SK-N-SH (cell line): ENCODE measurements at regions not wholly inside any gene's neighbourhood (a gene's known extent, or its start where the extent isn't known, plus 50 kb on each side); places are given as distances from the start of the nearest gene placed in this dataset.

Source experiments
- CTCF ChIA-PET: fragments of 300-600, 350-600 bp; formaldehyde crosslinking; extraction: SDS; loops from one replicate; lab custom pipeline; 2021; lab: Yijun Ruan, JAX
- POLR2A ChIA-PET: fragments of 350-600 bp; sonication (Branson Sonifier 250); formaldehyde crosslinking; extraction: SDS; loops from one replicate; lab custom pipeline; 2020; ENCODE audit warnings: antibody characterized with exemption, inconsistent platforms; lab: Yijun Ruan, JAX
- DNase-seq: peaks from one replicate; pipeline ENCODE4 v3.0.0; 2012
- H2AFZ ChIP-seq: fragments of 200-600 bp; sonication (generic); 2 replicates; pipeline ENCODE4 v1.8.1; 2016; ENCODE audit warnings: antibody characterized with exemption, mild to moderate bottlenecking, low read depth
- H3F3A ChIP-seq: fragments of 200-600 bp; sonication (generic); replicated peaks from 2 replicates; pipeline ENCODE3; 2016; ENCODE audit warnings: antibody characterized with exemption, mild to moderate bottlenecking; ENCODE audit not compliant: insufficient read depth
- H3K27ac ChIP-seq, 2 experiments: fragments of 200-500 bp in 1 of 2; fragments of 200-600 bp in 1 of 2; sonication (Bioruptor generic) in 1 of 2; sonication (generic), shearing (Covaris generic) in 1 of 2; 2 replicates each; pipeline versions ENCODE4 v1.5.1 to v1.6.1; 2014 to 2016; ENCODE audit warnings: low read depth in 2 of 2, inconsistent platforms in 1 of 2, low read length in 1 of 2, mild to moderate bottlenecking in 1 of 2, mixed read lengths in 1 of 2
- H3K27me3 ChIP-seq: fragments of 200-600 bp; sonication (generic), shearing (Covaris generic); 2 replicates; pipeline ENCODE4 v1.6.1; 2016; ENCODE audit warnings: mixed run types; ENCODE audit not compliant: insufficient read depth
- H3K36me3 ChIP-seq, 2 experiments: fragments of 200-500 bp in 1 of 2; fragments of 200-600 bp in 1 of 2; sonication (Bioruptor generic) in 1 of 2; sonication (generic) in 1 of 2; replicated peaks in 1 of 2; 2 replicates each; pipeline versions ENCODE3 to v1.5.1; 2014 to 2016; ENCODE audit warnings: low read length in 1 of 2, mild to moderate bottlenecking in 1 of 2; ENCODE audit not compliant: insufficient read depth in 2 of 2, control insufficient read depth in 1 of 2
- H3K4me1 ChIP-seq, 2 experiments: fragments of 200-500 bp in 1 of 2; fragments of 200-600 bp in 1 of 2; sonication (Bioruptor generic) in 1 of 2; sonication (generic), shearing (Covaris generic) in 1 of 2; 2 replicates each; pipeline versions ENCODE4 v1.5.1 to v1.6.1; 2014 to 2016; ENCODE audit warnings: low read depth in 1 of 2, low read length in 1 of 2, mixed run types in 1 of 2; ENCODE audit not compliant: insufficient read depth in 2 of 2, control insufficient read depth in 1 of 2
- H3K4me2 ChIP-seq: fragments of 200-600 bp; sonication (generic), shearing (Covaris generic); 2 replicates; pipeline ENCODE4 v1.6.1; 2017; ENCODE audit warnings: mixed run types
- H3K4me3 ChIP-seq, 2 experiments: fragments of 200-500 bp in 1 of 2; fragments of 200-600 bp in 1 of 2; sonication (Bioruptor generic) in 1 of 2; sonication (generic), shearing (Covaris generic) in 1 of 2; 2 replicates each; pipeline versions ENCODE4 v1.5.1 to v1.8.1; 2014 to 2016; ENCODE audit warnings: low read depth in 2 of 2, inconsistent platforms in 1 of 2, low read length in 1 of 2, mild to moderate bottlenecking in 1 of 2, mixed read lengths in 1 of 2, moderate library complexity in 1 of 2
- H3K79me2 ChIP-seq: fragments of 200-600 bp; sonication (generic); 2 replicates; pipeline ENCODE4 v1.8.1; 2017; ENCODE audit warnings: mild to moderate bottlenecking; ENCODE audit not compliant: insufficient read depth
- H3K9ac ChIP-seq: fragments of 200-600 bp; sonication (generic); 2 replicates; pipeline ENCODE4 v1.6.1; 2017; ENCODE audit warnings: mixed run types
- H3K9me2 ChIP-seq: fragments of 200-600 bp; sonication (generic); 2 replicates; pipeline ENCODE4 v1.6.1; 2017; ENCODE audit warnings: mixed run types
- H3K9me3 ChIP-seq: fragments of 200-600 bp; sonication (generic); 2 replicates; pipeline ENCODE4 v1.6.1; 2017; ENCODE audit warnings: mixed run types, mild to moderate bottlenecking, moderate library complexity
- H4K20me1 ChIP-seq: fragments of 200-600 bp; sonication (generic); 2 replicates; pipeline ENCODE4 v1.6.1; 2017; ENCODE audit warnings: mild to moderate bottlenecking, mixed run types; ENCODE audit not compliant: insufficient read depth
- CHD2 ChIP-seq: fragments of 150-350 bp; IDR thresholded peaks from 2 replicates; pipeline ENCODE4 v1.6.1; 2018; ENCODE audit warnings: low read length; ENCODE audit not compliant: partially characterized antibody
- CTCF ChIP-seq: fragments of 200-600 bp; sonication (generic); IDR thresholded peaks from 2 replicates; pipeline ENCODE4 v1.6.1; 2017; ENCODE audit warnings: antibody characterized with exemption, mild to moderate bottlenecking, moderate library complexity
- ELF1 ChIP-seq: IDR thresholded peaks from 2 replicates; pipeline ENCODE4 v1.4.0; 2012
- EZH2phosphoT487 ChIP-seq: fragments of 200-600 bp; sonication (generic); IDR thresholded peaks from 2 replicates; pipeline ENCODE4 v1.6.1; 2017; ENCODE audit warnings: low read depth, mixed run types, mild to moderate bottlenecking, antibody characterized with exemption, moderate library complexity, borderline replicate concordance
- FOSL2 ChIP-seq: IDR thresholded peaks from 2 replicates; pipeline ENCODE4 v1.4.0; 2012; ENCODE audit warnings: low read depth, mild to moderate bottlenecking, moderate library complexity, borderline replicate concordance
- FOXJ3 ChIP-seq: sonication (generic); formaldehyde crosslinking; IDR thresholded peaks from 2 replicates; pipeline ENCODE4 v1.5.1; 2020; ENCODE audit warnings: mild to moderate bottlenecking, missing genetic modification reagents
- IRF3 ChIP-seq: fragments of 150-350 bp; IDR thresholded peaks from 2 replicates; pipeline ENCODE4 v1.6.1; 2016; ENCODE audit warnings: mild to moderate bottlenecking, low read depth, low read length
- JUND ChIP-seq: IDR thresholded peaks from 2 replicates; pipeline ENCODE4 v1.4.0; 2012
- MXI1 ChIP-seq: IDR thresholded peaks from 2 replicates; pipeline ENCODE4 v1.6.1; 2012; ENCODE audit warnings: mild to moderate bottlenecking, low read depth, low read length, improper control_type of control experiment
- NRF1 ChIP-seq: IDR thresholded peaks from 2 replicates; pipeline ENCODE4 v1.6.1; 2012; ENCODE audit warnings: low read depth, mild to moderate bottlenecking, low read length
- PBX3 ChIP-seq: IDR thresholded peaks from 2 replicates; pipeline ENCODE4; 2012
- RAD21 ChIP-seq: IDR thresholded peaks from 2 replicates; pipeline ENCODE4 v1.6.1; 2012; ENCODE audit warnings: mild to moderate bottlenecking, low read length
- RCOR1 ChIP-seq: fragments of 150-350 bp; IDR thresholded peaks from 2 replicates; pipeline ENCODE4 v1.6.1; 2017; ENCODE audit warnings: antibody characterized with exemption, low read length
- RFX5 ChIP-seq: IDR thresholded peaks from 2 replicates; pipeline ENCODE4 v1.6.1; 2012; ENCODE audit warnings: mild to moderate bottlenecking, improper control_type of control experiment, low read length
- RXRA ChIP-seq: IDR thresholded peaks from 2 replicates; pipeline ENCODE4 v1.4.0; 2012; ENCODE audit warnings: low read depth, mild to moderate bottlenecking, borderline replicate concordance
- SIN3A ChIP-seq: IDR thresholded peaks from 2 replicates; pipeline ENCODE4 v1.6.1; 2012; ENCODE audit warnings: low read depth, mild to moderate bottlenecking, low read length, moderate library complexity, borderline replicate concordance
- SMC3 ChIP-seq: IDR thresholded peaks from 2 replicates; pipeline ENCODE4 v1.6.1; 2012; ENCODE audit warnings: low read depth, low read length, improper control_type of control experiment
- TAF1 ChIP-seq: IDR thresholded peaks from 2 replicates; pipeline ENCODE4 v1.6.1; 2012; ENCODE audit warnings: low read depth, mild to moderate bottlenecking, low read length, moderate library complexity, borderline replicate concordance
- TCF12 ChIP-seq: IDR thresholded peaks from 2 replicates; pipeline ENCODE4 v1.4.0; 2012
- TEAD4 ChIP-seq: IDR thresholded peaks from 2 replicates; pipeline ENCODE4 v1.4.0; 2012; ENCODE audit warnings: mild to moderate bottlenecking, borderline replicate concordance; ENCODE audit not compliant: insufficient read depth
- USF1 ChIP-seq: IDR thresholded peaks from 2 replicates; pipeline ENCODE4 v1.4.0; 2012; ENCODE audit warnings: low read depth, borderline replicate concordance
- USF2 ChIP-seq: fragments of 150-350 bp; IDR thresholded peaks from 2 replicates; pipeline ENCODE4 v1.6.1; 2017; ENCODE audit warnings: antibody characterized with exemption, low read length, low read depth, borderline replicate concordance
- YY1 ChIP-seq: IDR thresholded peaks from 2 replicates; pipeline ENCODE4 v1.4.0; 2012; ENCODE audit warnings: low read depth, mild to moderate bottlenecking
- WGBS: methylation state at CpG from one replicate; pipeline ENCODE4 v1.1.6; 2017; ENCODE audit warnings: low lambda C conversion rate; 5-methylcytosine and 5-hydroxymethylcytosine counted together

- Histone ChIP-seq H3K79me2 (no peaks in the 10 kb centered on the region), H3K36me3 (no peaks in the 10 kb centered on the region), H3K4me1 (peaks cover 10 to 11% of the 10 kb centered on the region in 2 experiments), H3K4me3 (peak overlapping the region; percentile 38 to 55; a peak in 2 of 4 replicates), H3F3A (peaks cover 10% of the 10 kb centered on the region), H3K27ac (peak overlapping the region; percentile 34 to 93), H4K20me1 (no peaks in the 10 kb centered on the region), H3K4me2 (peak overlapping the region; percentile 74), H3K9me2 (no peaks in the 10 kb centered on the region), H3K27me3 (no peaks in the 10 kb centered on the region), H3K9ac (peak overlapping the region; percentile 56; the same call in 1 of the 2 replicates), H3K9me3 (no peaks in the 10 kb centered on the region), H2AFZ (peak overlapping the region; percentile 61; the same call in 1 of the 2 replicates)
- POLR2A ChIA-PET, result no interaction called here
- CTCF ChIA-PET, result interaction anchor here (0.6 to 2.9 kb wide), 51 partner anchors 9 to 1816 kb away, joined by 3 to 22 read pairs (median 4); partner anchors contain the start of gene RBMS3
- TF ChIP-seq IRF3, result no peak
- TF ChIP-seq CTCF, result peak; percentile 51
- no peak for TF ChIP-seq TEAD4
- TF ChIP-seq FOXJ3 (CRISPR knock-in tag), result no peak
- TF ChIP-seq EZH2phosphoT487, result no peak
- no peak for TF ChIP-seq PBX3
- TF ChIP-seq CHD2, result no peak
- TF ChIP-seq YY1, result no peak
- no peak for TF ChIP-seq ELF1
- no peak for TF ChIP-seq TAF1
- TF ChIP-seq RAD21, result peak; percentile 77
- TF ChIP-seq RCOR1, result no peak
- TF ChIP-seq TCF12, result no peak
- TF ChIP-seq USF1, result no peak
- no peak for TF ChIP-seq SIN3A
- TF ChIP-seq RFX5, result no peak
- TF ChIP-seq NRF1, result no peak
- no peak for TF ChIP-seq MXI1
- no peak for TF ChIP-seq JUND
- TF ChIP-seq RXRA, result no peak
- TF ChIP-seq SMC3, result peak; percentile 35; the same call in 1 of the 2 replicates
- TF ChIP-seq FOSL2, result no peak
- no peak for TF ChIP-seq USF2
- WGBS, result 61% methylated on average over 8 of the region's 8 CpGs
- peak; percentile 36 for DNase-seq
Measured at GRCh38 chr3:28915741-28916500, 364.9 kb upstream of the RBMS3 start.
